WTC11 (cell line): ENCODE measurements at regions not wholly inside any gene's neighbourhood (a gene's known extent, or its start where the extent isn't known, plus 50 kb on each side); places are given as distances from the start of the nearest gene placed in this dataset.
A peak's percentile ranks its signal among the peaks of the same experiment; 100 is the strongest.

ENCODE experiments used
- ARID4B ChIP-seq: sonication (generic); formaldehyde crosslinking; IDR thresholded peaks from 2 replicates; pipeline ENCODE4 v1.8.0; 2023; ENCODE audit warnings: missing genetic modification reagents, mild to moderate bottlenecking, borderline replicate concordance
- ATF6 ChIP-seq: sonication (generic); formaldehyde crosslinking; IDR thresholded peaks from 2 replicates; pipeline ENCODE4 v1.8.1; 2023; ENCODE audit warnings: mild to moderate bottlenecking, missing genetic modification reagents
- E2F5 ChIP-seq: sonication (generic); formaldehyde crosslinking; IDR thresholded peaks from 2 replicates; pipeline ENCODE4 v1.8.1; 2022; ENCODE audit warnings: mild to moderate bottlenecking, moderate library complexity, missing genetic modification reagents
- ELF4 ChIP-seq: sonication (generic); formaldehyde crosslinking; IDR thresholded peaks from 2 replicates; pipeline ENCODE4 v1.8.1; 2022; ENCODE audit warnings: low read depth, mild to moderate bottlenecking, moderate library complexity, missing genetic modification reagents
- IRF1 ChIP-seq: sonication (generic); formaldehyde crosslinking; IDR thresholded peaks from 2 replicates; pipeline ENCODE4 v1.8.0; 2023; ENCODE audit warnings: missing genetic modification reagents
- IRF2 ChIP-seq: sonication (generic); formaldehyde crosslinking; IDR thresholded peaks from 2 replicates; pipeline ENCODE4 v1.8.0; 2022; ENCODE audit warnings: low read depth, missing genetic modification reagents, borderline replicate concordance
- KAT7 ChIP-seq: sonication (generic); formaldehyde crosslinking; IDR thresholded peaks from 2 replicates; pipeline ENCODE4 v1.8.1; 2023; ENCODE audit warnings: missing genetic modification reagents, mild to moderate bottlenecking, borderline replicate concordance
- NR2C2 ChIP-seq: sonication (generic); formaldehyde crosslinking; IDR thresholded peaks from 2 replicates; pipeline ENCODE4 v1.8.0; 2022; ENCODE audit warnings: mild to moderate bottlenecking, missing genetic modification reagents
- NR3C1 ChIP-seq: sonication (generic); formaldehyde crosslinking; conservative IDR thresholded peaks from 2 replicates; pipeline ENCODE4 v1.8.1; 2023; ENCODE audit warnings: low read depth, mild to moderate bottlenecking, missing genetic modification reagents
- SP1 ChIP-seq: sonication (generic); formaldehyde crosslinking; conservative IDR thresholded peaks from 2 replicates; pipeline ENCODE4 v1.8.1; 2022; ENCODE audit warnings: missing genetic modification reagents
- ZNF121 ChIP-seq: sonication (generic); formaldehyde crosslinking; IDR thresholded peaks from 2 replicates; pipeline ENCODE4 v1.8.0; 2023; ENCODE audit warnings: missing genetic modification reagents
- ZNF219 ChIP-seq: sonication (generic); formaldehyde crosslinking; IDR thresholded peaks from 2 replicates; pipeline ENCODE4 v1.8.0; 2023; ENCODE audit warnings: missing genetic modification reagents, mild to moderate bottlenecking, borderline replicate concordance
- ZNF317 ChIP-seq: sonication (generic); formaldehyde crosslinking; IDR thresholded peaks from 2 replicates; pipeline ENCODE4 v1.8.1; 2023; ENCODE audit warnings: low read depth, mild to moderate bottlenecking, moderate library complexity, missing genetic modification reagents, borderline replicate concordance
- ZNF416 ChIP-seq: fragments of 250-450 bp; sonication (Bioruptor Pico); IDR thresholded peaks from 2 replicates; pipeline ENCODE4 v1.9.0; 2021; ENCODE audit warnings: mild to moderate bottlenecking, inconsistent platforms
- TF ChIP-seq, protein P1 (sequence below): sonication (generic); formaldehyde crosslinking; IDR thresholded peaks from 2 replicates; pipeline ENCODE4 v1.8.1; 2023; ENCODE audit warnings: mild to moderate bottlenecking, missing genetic modification reagents, borderline replicate concordance
- TF ChIP-seq, protein P2 (sequence below): fragments of 250-450 bp; sonication (Bioruptor Pico); conservative IDR thresholded peaks from 2 replicates; pipeline ENCODE4 v1.9.0; 2021; ENCODE audit warnings: mild to moderate bottlenecking
- TF ChIP-seq, protein P3 (sequence below): sonication (generic); formaldehyde crosslinking; conservative IDR thresholded peaks from 2 replicates; pipeline ENCODE4 v1.8.1; 2023; ENCODE audit warnings: mild to moderate bottlenecking, low read depth, missing genetic modification reagents, moderate library complexity
- TF ChIP-seq, protein P4 (sequence below): sonication (generic); formaldehyde crosslinking; IDR thresholded peaks from 2 replicates; pipeline ENCODE4 v1.8.1; 2023; ENCODE audit warnings: mild to moderate bottlenecking, moderate library complexity, missing genetic modification reagents

DNA sequence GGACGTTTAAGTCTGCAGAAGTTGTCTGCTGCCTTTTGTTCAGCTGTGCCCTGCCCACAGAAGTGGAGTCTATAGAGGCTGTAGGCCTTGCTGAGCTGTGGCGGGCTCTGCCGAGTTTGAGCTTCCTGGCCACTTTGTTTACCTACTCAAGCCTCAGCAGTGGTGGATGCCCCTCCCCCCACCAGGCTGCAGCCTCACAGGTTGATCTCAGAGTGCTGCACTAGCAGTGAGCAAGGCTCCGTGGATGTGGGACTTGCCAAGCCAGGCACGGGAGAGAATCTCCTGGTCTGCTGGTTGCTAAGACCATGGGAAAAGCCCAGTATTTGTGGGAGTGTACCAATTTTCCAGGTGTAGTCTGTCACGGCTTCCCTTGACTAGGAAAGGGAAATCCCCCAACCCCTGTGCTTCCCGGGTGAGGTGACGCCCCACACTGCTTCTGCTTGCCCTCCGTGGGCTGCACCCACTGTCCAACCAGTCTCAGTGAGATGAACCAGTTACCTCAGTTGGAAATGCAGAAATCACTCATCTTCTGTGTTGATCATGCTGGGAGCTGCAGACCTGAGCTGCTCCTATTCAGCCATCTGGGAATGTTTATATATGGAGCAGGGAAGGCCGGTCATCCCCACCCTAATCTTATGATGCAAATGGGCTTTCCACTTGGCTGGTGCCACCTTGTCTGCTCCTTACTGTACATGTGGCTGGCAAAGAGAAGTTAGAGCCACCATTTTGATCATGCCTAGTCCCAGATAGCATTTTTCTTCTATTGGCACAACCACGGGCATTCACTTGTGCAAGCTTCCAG is 156.9 kb upstream of the ITGA6 start (continued):
- TF ChIP-seq, protein P1, sequence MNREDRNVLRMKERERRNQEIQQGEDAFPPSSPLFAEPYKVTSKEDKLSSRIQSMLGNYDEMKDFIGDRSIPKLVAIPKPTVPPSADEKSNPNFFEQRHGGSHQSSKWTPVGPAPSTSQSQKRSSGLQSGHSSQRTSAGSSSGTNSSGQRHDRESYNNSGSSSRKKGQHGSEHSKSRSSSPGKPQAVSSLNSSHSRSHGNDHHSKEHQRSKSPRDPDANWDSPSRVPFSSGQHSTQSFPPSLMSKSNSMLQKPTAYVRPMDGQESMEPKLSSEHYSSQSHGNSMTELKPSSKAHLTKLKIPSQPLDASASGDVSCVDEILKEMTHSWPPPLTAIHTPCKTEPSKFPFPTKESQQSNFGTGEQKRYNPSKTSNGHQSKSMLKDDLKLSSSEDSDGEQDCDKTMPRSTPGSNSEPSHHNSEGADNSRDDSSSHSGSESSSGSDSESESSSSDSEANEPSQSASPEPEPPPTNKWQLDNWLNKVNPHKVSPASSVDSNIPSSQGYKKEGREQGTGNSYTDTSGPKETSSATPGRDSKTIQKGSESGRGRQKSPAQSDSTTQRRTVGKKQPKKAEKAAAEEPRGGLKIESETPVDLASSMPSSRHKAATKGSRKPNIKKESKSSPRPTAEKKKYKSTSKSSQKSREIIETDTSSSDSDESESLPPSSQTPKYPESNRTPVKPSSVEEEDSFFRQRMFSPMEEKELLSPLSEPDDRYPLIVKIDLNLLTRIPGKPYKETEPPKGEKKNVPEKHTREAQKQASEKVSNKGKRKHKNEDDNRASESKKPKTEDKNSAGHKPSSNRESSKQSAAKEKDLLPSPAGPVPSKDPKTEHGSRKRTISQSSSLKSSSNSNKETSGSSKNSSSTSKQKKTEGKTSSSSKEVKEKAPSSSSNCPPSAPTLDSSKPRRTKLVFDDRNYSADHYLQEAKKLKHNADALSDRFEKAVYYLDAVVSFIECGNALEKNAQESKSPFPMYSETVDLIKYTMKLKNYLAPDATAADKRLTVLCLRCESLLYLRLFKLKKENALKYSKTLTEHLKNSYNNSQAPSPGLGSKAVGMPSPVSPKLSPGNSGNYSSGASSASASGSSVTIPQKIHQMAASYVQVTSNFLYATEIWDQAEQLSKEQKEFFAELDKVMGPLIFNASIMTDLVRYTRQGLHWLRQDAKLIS (CRISPR knock-in tag): 0 out of 2 replicates have a peak, but pooled peaks have one; percentile 76
- TF ChIP-seq SP1 (CRISPR knock-in tag) (no peak), ZNF416 (no peak), E2F5 (CRISPR knock-in tag) (no peak), NR2C2 (CRISPR knock-in tag) (no peak), ZNF317 (no peak), ATF6 (CRISPR knock-in tag) (no peak), ELF4 (CRISPR knock-in tag) (no peak), ZNF121 (CRISPR knock-in tag) (no peak), IRF2 (CRISPR knock-in tag) (no peak), ARID4B (0 out of 2 replicates have a peak, but pooled peaks have one; percentile 57), ZNF219 (CRISPR knock-in tag) (no peak), NR3C1 (0 out of 2 replicates have a peak, but pooled peaks have one; percentile 66), KAT7 (no peak), IRF1 (CRISPR knock-in tag) (no peak)
- TF ChIP-seq, protein P2, sequence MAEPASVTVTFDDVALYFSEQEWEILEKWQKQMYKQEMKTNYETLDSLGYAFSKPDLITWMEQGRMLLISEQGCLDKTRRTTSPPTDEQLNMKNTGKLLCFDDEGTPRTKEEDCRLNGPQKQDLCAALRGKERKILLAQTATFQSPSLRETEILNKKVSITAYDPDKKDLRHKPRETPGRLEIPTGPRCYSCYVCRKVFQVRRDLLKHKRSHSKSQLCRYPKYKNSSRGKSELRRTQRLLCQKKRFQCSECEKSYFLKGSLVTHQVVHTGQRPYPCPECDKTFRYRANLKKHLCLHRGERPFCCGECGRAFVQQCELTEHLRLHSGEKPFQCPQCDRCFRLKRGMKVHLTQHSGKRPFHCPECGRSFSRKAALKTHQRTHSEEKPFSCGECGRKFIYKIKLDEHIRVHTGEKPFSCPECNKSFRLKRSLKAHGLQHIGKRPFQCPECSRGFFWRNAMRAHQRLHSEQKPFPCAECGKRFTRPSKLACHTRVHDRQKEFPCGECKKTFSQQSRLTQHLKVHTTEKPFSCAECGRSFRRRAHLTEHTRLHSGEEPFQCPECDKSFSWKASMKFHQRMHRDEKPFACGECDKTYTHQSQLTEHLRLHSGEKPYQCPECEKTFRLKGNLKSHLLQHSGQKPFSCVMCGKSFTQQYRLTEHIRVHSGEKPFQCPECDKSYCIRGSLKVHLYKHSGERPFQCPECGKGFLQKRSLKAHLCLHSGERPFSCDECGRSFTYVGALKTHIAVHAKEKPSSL (CRISPR knock-in tag): no peak
- TF ChIP-seq, protein P3, sequence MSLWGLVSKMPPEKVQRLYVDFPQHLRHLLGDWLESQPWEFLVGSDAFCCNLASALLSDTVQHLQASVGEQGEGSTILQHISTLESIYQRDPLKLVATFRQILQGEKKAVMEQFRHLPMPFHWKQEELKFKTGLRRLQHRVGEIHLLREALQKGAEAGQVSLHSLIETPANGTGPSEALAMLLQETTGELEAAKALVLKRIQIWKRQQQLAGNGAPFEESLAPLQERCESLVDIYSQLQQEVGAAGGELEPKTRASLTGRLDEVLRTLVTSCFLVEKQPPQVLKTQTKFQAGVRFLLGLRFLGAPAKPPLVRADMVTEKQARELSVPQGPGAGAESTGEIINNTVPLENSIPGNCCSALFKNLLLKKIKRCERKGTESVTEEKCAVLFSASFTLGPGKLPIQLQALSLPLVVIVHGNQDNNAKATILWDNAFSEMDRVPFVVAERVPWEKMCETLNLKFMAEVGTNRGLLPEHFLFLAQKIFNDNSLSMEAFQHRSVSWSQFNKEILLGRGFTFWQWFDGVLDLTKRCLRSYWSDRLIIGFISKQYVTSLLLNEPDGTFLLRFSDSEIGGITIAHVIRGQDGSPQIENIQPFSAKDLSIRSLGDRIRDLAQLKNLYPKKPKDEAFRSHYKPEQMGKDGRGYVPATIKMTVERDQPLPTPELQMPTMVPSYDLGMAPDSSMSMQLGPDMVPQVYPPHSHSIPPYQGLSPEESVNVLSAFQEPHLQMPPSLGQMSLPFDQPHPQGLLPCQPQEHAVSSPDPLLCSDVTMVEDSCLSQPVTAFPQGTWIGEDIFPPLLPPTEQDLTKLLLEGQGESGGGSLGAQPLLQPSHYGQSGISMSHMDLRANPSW (CRISPR knock-in tag): 0 out of 2 replicates have a peak, but pooled peaks have one; percentile 22
- TF ChIP-seq, protein P4, sequence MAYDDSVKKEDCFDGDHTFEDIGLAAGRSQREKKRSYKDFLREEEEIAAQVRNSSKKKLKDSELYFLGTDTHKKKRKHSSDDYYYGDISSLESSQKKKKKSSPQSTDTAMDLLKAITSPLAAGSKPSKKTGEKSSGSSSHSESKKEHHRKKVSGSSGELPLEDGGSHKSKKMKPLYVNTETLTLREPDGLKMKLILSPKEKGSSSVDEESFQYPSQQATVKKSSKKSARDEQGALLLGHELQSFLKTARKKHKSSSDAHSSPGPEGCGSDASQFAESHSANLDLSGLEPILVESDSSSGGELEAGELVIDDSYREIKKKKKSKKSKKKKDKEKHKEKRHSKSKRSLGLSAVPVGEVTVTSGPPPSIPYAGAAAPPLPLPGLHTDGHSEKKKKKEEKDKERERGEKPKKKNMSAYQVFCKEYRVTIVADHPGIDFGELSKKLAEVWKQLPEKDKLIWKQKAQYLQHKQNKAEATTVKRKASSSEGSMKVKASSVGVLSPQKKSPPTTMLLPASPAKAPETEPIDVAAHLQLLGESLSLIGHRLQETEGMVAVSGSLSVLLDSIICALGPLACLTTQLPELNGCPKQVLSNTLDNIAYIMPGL (CRISPR knock-in tag): no peak
